KMS-11 (cell line): ENCODE measurements at regions not wholly inside any gene's neighbourhood (a gene's known extent, or its start where the extent isn't known, plus 50 kb on each side); places are given as distances from the start of the nearest gene placed in this dataset.

Experiments
- H2AFZ ChIP-seq: fragments of 200-600 bp; sonication (generic); 2 replicates; pipeline ENCODE4 v1.6.1; 2016; ENCODE audit warnings: antibody characterized with exemption, mixed run types, low read depth
- H3K27ac ChIP-seq: fragments of 200-600 bp; sonication (generic); 2 replicates; pipeline ENCODE4 v1.6.1; 2016; ENCODE audit warnings: mild to moderate bottlenecking, mixed run types
- H3K27me3 ChIP-seq: fragments of 200-600 bp; sonication (generic); 2 replicates; pipeline ENCODE4 v1.6.1; 2017; ENCODE audit warnings: mild to moderate bottlenecking, low read depth, mixed run types, moderate library complexity; ENCODE audit not compliant: insufficient read depth
- H3K36me3 ChIP-seq: fragments of 200-600 bp; sonication (generic); 2 replicates; pipeline ENCODE4 v1.6.1; 2017; ENCODE audit warnings: mild to moderate bottlenecking, mixed run types; ENCODE audit not compliant: insufficient read depth
- H3K4me1 ChIP-seq: fragments of 200-600 bp; sonication (generic); 2 replicates; pipeline ENCODE4 v1.6.1; 2016; ENCODE audit warnings: mild to moderate bottlenecking, low read depth, mixed run types; ENCODE audit not compliant: poor library complexity, severe bottlenecking
- H3K4me2 ChIP-seq: fragments of 200-600 bp; sonication (generic); 2 replicates; pipeline ENCODE4 v1.7.0; 2016; ENCODE audit warnings: mild to moderate bottlenecking, mixed run types
- H3K4me3 ChIP-seq: fragments of 200-600 bp; sonication (generic); IDR thresholded peaks from 2 replicates; pipeline ENCODE4 v1.6.1; 2017; ENCODE audit warnings: low read depth, low read length, mixed read lengths; ENCODE audit not compliant: insufficient read depth
- H3K79me2 ChIP-seq: fragments of 200-600 bp; sonication (generic); 2 replicates; pipeline ENCODE4 v1.6.1; 2016; ENCODE audit warnings: low read depth, mixed run types; ENCODE audit not compliant: insufficient read depth
- H3K9ac ChIP-seq: fragments of 200-600 bp; sonication (generic); 2 replicates; pipeline ENCODE4 v1.6.1; 2016; ENCODE audit warnings: mild to moderate bottlenecking, mixed run types
- H4K20me1 ChIP-seq: fragments of 200-600 bp; sonication (generic); 2 replicates; pipeline ENCODE4 v1.6.1; 2016; ENCODE audit warnings: mild to moderate bottlenecking, mixed run types; ENCODE audit not compliant: insufficient read depth
- CTCF ChIP-seq: fragments of 200-600 bp; sonication (generic); conservative IDR thresholded peaks from 2 replicates; pipeline ENCODE4 v1.6.1; 2017; ENCODE audit warnings: low read depth, mild to moderate bottlenecking, antibody characterized with exemption, low read length, moderate library complexity, mixed read lengths

DNA sequence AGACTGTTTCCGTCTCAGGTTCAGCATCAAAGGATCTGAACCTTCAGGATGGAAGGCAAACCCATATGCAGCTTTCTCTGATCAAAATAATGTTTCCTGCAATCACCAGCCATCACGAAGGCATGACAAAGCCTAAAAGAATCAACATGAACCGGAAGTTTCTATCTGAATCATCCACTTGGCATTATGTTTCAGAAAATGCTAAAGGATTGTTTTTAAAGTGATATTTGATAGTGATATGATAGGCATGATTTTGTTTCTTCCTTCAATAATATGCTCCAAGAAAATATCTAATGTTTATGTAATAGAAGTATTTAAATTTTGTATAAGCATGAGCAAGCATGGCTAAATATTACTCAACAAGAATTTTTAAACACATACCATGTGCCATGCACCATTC lies 219.6 kb downstream of the PLK2 start:
- no peak overlapping the region for H2AFZ ChIP-seq

DNA sequence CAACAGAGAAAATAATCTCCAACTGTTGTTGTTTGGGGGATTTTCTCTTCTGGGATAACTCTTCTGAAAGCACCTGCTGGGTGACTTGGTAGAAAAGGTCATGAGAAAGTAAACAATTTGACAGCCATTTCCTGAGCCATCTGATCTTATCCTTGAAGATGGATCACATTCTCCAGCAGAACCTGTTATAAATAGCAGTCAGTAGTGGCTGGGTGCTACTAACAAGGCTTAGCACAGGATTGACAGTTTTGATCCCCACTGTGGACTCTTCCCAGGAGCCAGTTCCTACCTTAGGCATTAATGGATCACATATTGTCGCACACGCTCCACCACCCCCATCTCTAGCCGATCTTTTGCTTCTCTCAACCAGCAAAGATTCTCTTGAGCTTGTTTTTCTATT lies 220.2 kb downstream of the PLK2 start:
- Histone ChIP-seq H3K4me1 (no peaks in the 10 kb centered on the region), H3K4me3 (no peak overlapping the region), H2AFZ (no peak overlapping the region), H3K27me3 (no peaks in the 10 kb centered on the region), H3K36me3 (no peaks in the 10 kb centered on the region), H3K27ac (no peak overlapping the region), H4K20me1 (no peaks in the 10 kb centered on the region), H3K79me2 (no peaks in the 10 kb centered on the region), H3K9ac (no peak overlapping the region), H3K4me2 (no peak overlapping the region)
- TF ChIP-seq CTCF = no peak

More for the DNA sequence above, 219.6 kb downstream of the PLK2 start:
- H3K4me3 ChIP-seq = no peak overlapping the region
- no peak overlapping the region for H3K9ac ChIP-seq
- H3K79me2 ChIP-seq = no peaks in the 10 kb centered on the region
- H3K4me1 ChIP-seq = no peaks in the 10 kb centered on the region
- H3K4me2 ChIP-seq = no peak overlapping the region
- no peaks in the 10 kb centered on the region for H4K20me1 ChIP-seq
- no peak overlapping the region for H3K27ac ChIP-seq
- no peaks in the 10 kb centered on the region for H3K36me3 ChIP-seq
- no peaks in the 10 kb centered on the region for H3K27me3 ChIP-seq
- TF ChIP-seq CTCF = no peak

- H3K27ac ChIP-seq = no peak overlapping the region
Measured at GRCh38 chr5:58239045-58239444, 220.8 kb downstream of the PLK2 start.

DNA sequence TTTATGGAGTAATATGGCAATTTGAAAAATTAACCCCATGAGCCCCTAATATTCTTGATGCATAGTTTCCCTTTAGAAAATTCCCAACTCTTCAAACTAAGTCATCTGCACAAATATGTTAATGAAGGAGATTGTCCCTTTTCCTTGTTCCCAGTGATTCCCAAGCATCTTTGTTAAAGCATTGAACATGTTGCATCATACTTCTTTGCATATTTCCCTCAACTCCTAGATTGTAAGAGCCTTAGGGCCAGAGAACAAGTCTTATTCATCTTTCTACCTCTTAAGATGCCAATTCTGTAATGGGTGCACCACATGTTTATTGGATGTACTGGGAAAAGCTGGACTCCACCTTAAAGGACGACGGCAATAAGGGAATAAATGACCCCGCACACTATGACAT lies 223.4 kb downstream of the PLK2 start:
- Histone ChIP-seq H3K36me3 (no peaks in the 10 kb centered on the region), H3K79me2 (no peaks in the 10 kb centered on the region), H3K27me3 (no peaks in the 10 kb centered on the region), H4K20me1 (no peaks in the 10 kb centered on the region), H3K9ac (no peak overlapping the region), H3K4me1 (no peaks in the 10 kb centered on the region), H3K4me2 (no peak overlapping the region), H2AFZ (no peak overlapping the region), H3K27ac (no peak overlapping the region), H3K4me3 (no peak overlapping the region)
- no peak for TF ChIP-seq CTCF

More at GRCh38 chr5:58239045-58239444, 220.8 kb downstream of the PLK2 start:
- Histone ChIP-seq H4K20me1 (no peaks in the 10 kb centered on the region), H3K79me2 (no peaks in the 10 kb centered on the region), H3K9ac (no peak overlapping the region), H2AFZ (no peak overlapping the region), H3K4me2 (no peak overlapping the region), H3K4me3 (no peak overlapping the region), H3K4me1 (no peaks in the 10 kb centered on the region), H3K36me3 (no peaks in the 10 kb centered on the region), H3K27me3 (no peaks in the 10 kb centered on the region)
- TF ChIP-seq CTCF = no peak
